Thyroid gland (tissue), 4 donors: ENCODE measurements at regions not wholly inside any gene's neighbourhood (a gene's known extent, or its start where the extent isn't known, plus 50 kb on each side); places are given as distances from the start of the nearest gene placed in this dataset.

ENCODE experiments used
- CTCF ChIP-seq, 6 experiments: fragments of 200-600 bp in 3 of 6; fragments of 450-650 bp in 3 of 6; sonication (generic) in 3 of 6; IDR thresholded peaks; one replicate each; pipeline ENCODE4 v1.5.1; 2016 to 2019; ENCODE audit warnings: antibody characterized with exemption in 6 of 6, mild to moderate bottlenecking in 2 of 6, inconsistent platforms in 1 of 6, moderate library complexity in 1 of 6
- POLR2A ChIP-seq, 2 donors: fragments of 450-650 bp; IDR thresholded peaks; one replicate each; pipeline ENCODE4 v1.6.1; 2017; ENCODE audit warnings: antibody characterized with exemption in 2 of 2, mild to moderate bottlenecking in 2 of 2, moderate library complexity in 1 of 2

GRCh38 chr6:14454473-14454775 lies 336.9 kb downstream of the CD83 start:
- TF ChIP-seq CTCF (IDR thresholded peaks at IDR 0.05) (no peak), POLR2A (IDR thresholded peaks at IDR 0.05) (no peak)
